ENCODE measurements at regions not wholly inside any gene's neighbourhood (a gene's known extent, or its start where the extent isn't known, plus 50 kb on each side); places are given as distances from the start of the nearest gene placed in this dataset.
"Not testable (repeated sequence)": the region's sequence is repeated elsewhere in the genome, so short reads cannot be mapped to it uniquely, and the experiment has no call there.

- H3K36me3 ChIP-seq (ENCODE audit: insufficient read depth, low read length) = no peaks in the 10 kb centered on the region
- H3K9me3 ChIP-seq (ENCODE audit: low read depth, low read length) = no peaks in the 10 kb centered on the region
- no peak overlapping the region for H3K27ac ChIP-seq
- no peak overlapping the region for H3K4me3 ChIP-seq
- no peak for DNase-seq (ENCODE audit: low read depth, low spot score)
- TF ChIP-seq POLR2AphosphoS5 (IDR thresholded peaks at IDR 0.05; ENCODE audit: borderline replicate concordance, low read depth, low read length) (no peak), EZH2 (IDR thresholded peaks at IDR 0.05) (no peak), FOXP2 (optimal IDR thresholded peaks at IDR 0.05; ENCODE audit: control extremely low read depth, extremely low read length, insufficient read depth) (no peak)
- H3K9ac ChIP-seq (ENCODE audit: insufficient read length) = no peak overlapping the region
Measured at GRCh38 chr7:91358303-91358702, 94.1 kb downstream of the FZD1 start.

- not testable (repeated sequence) for DNase-seq (ENCODE audit: low read depth, low spot score); H3K9me3 ChIP-seq (ENCODE audit: low read depth, low read length); H3K9ac ChIP-seq (ENCODE audit: insufficient read length); H3K36me3 ChIP-seq (ENCODE audit: insufficient read depth, low read length); H3K27ac ChIP-seq; H3K4me3 ChIP-seq
Measured at GRCh38 chr7:91365097-91365496, 100.9 kb downstream of the FZD1 start.

GRCh38 chr7:91366091-91366490 is 101.9 kb downstream of the FZD1 start:
- no peak for TF ChIP-seq FOXP2 (optimal IDR thresholded peaks at IDR 0.05; ENCODE audit: control extremely low read depth, extremely low read length, insufficient read depth)
- TF ChIP-seq POLR2AphosphoS5 (IDR thresholded peaks at IDR 0.05; ENCODE audit: borderline replicate concordance, low read depth, low read length) = no peak
- no peak for TF ChIP-seq EZH2 (IDR thresholded peaks at IDR 0.05)
- Histone ChIP-seq H3K4me3 (no peak overlapping the region), H3K9ac (ENCODE audit: insufficient read length) (no peak overlapping the region), H3K27ac (no peak overlapping the region), H3K9me3 (ENCODE audit: low read depth, low read length) (no peaks in the 10 kb centered on the region), H3K36me3 (ENCODE audit: insufficient read depth, low read length) (no peaks in the 10 kb centered on the region)
- no peak for DNase-seq (ENCODE audit: low read depth, low spot score)

- no peak for DNase-seq (ENCODE audit: low read depth, low spot score)
- no peak for TF ChIP-seq FOXP2 (optimal IDR thresholded peaks at IDR 0.05; ENCODE audit: control extremely low read depth, extremely low read length, insufficient read depth)
- H3K4me3 ChIP-seq = no peak overlapping the region
- no peaks in the 10 kb centered on the region for H3K36me3 ChIP-seq (ENCODE audit: insufficient read depth, low read length)
- no peaks in the 10 kb centered on the region for H3K9me3 ChIP-seq (ENCODE audit: low read depth, low read length)
- no peak overlapping the region for H3K27ac ChIP-seq
- H3K9ac ChIP-seq (ENCODE audit: insufficient read length) = no peak overlapping the region
Measured at GRCh38 chr7:91367812-91368578, 103.8 kb downstream of the FZD1 start.

GRCh38 chr7:91372323-91372722 is 108.1 kb downstream of the FZD1 start:
- Histone ChIP-seq H3K4me3 (no peak overlapping the region), H3K27ac (peak overlapping the region; percentile 77; the same call in 1 of the 2 replicates), H3K36me3 (ENCODE audit: insufficient read depth, low read length) (no peaks in the 10 kb centered on the region), H3K9ac (ENCODE audit: insufficient read length) (no peak overlapping the region), H3K9me3 (ENCODE audit: low read depth, low read length) (no peaks in the 10 kb centered on the region)
- TF ChIP-seq EZH2 (IDR thresholded peaks at IDR 0.05) = no peak
- no peak for TF ChIP-seq POLR2AphosphoS5 (IDR thresholded peaks at IDR 0.05; ENCODE audit: borderline replicate concordance, low read depth, low read length)
- no peak for TF ChIP-seq FOXP2 (optimal IDR thresholded peaks at IDR 0.05; ENCODE audit: control extremely low read depth, extremely low read length, insufficient read depth)
- no peak for DNase-seq (ENCODE audit: low read depth, low spot score)

GRCh38 chr7:91373111-91373800 is 109.0 kb downstream of the FZD1 start:
- peak overlapping the region; percentile 11 for H3K9ac ChIP-seq (ENCODE audit: insufficient read length)
- H3K9me3 ChIP-seq (ENCODE audit: low read depth, low read length) = no peaks in the 10 kb centered on the region
- TF ChIP-seq EZH2 (IDR thresholded peaks at IDR 0.05) (no peak), POLR2AphosphoS5 (IDR thresholded peaks at IDR 0.05; ENCODE audit: borderline replicate concordance, low read depth, low read length) (no peak), FOXP2 (optimal IDR thresholded peaks at IDR 0.05; ENCODE audit: control extremely low read depth, extremely low read length, insufficient read depth) (no peak)
- no peaks in the 10 kb centered on the region for H3K36me3 ChIP-seq (ENCODE audit: insufficient read depth, low read length)
- DNase-seq (ENCODE audit: low read depth, low spot score) = no peak
- H3K4me3 ChIP-seq = peak overlapping the region; percentile 50
- H3K27ac ChIP-seq = peak overlapping the region; percentile 77

GRCh38 chr7:91374321-91374989 is 110.2 kb downstream of the FZD1 start:
- H3K9me3 ChIP-seq (ENCODE audit: low read depth, low read length) = no peaks in the 10 kb centered on the region
- no peak for DNase-seq (ENCODE audit: low read depth, low spot score)
- H3K9ac ChIP-seq (ENCODE audit: insufficient read length) = no peak overlapping the region
- no peak overlapping the region for H3K4me3 ChIP-seq
- H3K36me3 ChIP-seq (ENCODE audit: insufficient read depth, low read length) = no peaks in the 10 kb centered on the region
- H3K27ac ChIP-seq = no peak overlapping the region
- no peak for TF ChIP-seq EZH2 (IDR thresholded peaks at IDR 0.05)
- no peak for TF ChIP-seq FOXP2 (optimal IDR thresholded peaks at IDR 0.05; ENCODE audit: control extremely low read depth, extremely low read length, insufficient read depth)
- no peak for TF ChIP-seq POLR2AphosphoS5 (IDR thresholded peaks at IDR 0.05; ENCODE audit: borderline replicate concordance, low read depth, low read length)

- H3K27ac ChIP-seq = no peak overlapping the region
- no peak overlapping the region for H3K4me3 ChIP-seq
- H3K36me3 ChIP-seq (ENCODE audit: insufficient read depth, low read length) = no peaks in the 10 kb centered on the region
- no peaks in the 10 kb centered on the region for H3K9me3 ChIP-seq (ENCODE audit: low read depth, low read length)
- no peak for DNase-seq (ENCODE audit: low read depth, low spot score)
- no peak overlapping the region for H3K9ac ChIP-seq (ENCODE audit: insufficient read length)
- TF ChIP-seq POLR2AphosphoS5 (IDR thresholded peaks at IDR 0.05; ENCODE audit: borderline replicate concordance, low read depth, low read length) (no peak), FOXP2 (optimal IDR thresholded peaks at IDR 0.05; ENCODE audit: control extremely low read depth, extremely low read length, insufficient read depth) (no peak), EZH2 (IDR thresholded peaks at IDR 0.05) (no peak)
Measured at GRCh38 chr7:91375378-91375777, 111.1 kb downstream of the FZD1 start.

Data from SK-N-MC (cell line).